ENCODE measurements at regions not wholly inside any gene's neighbourhood (a gene's known extent, or its start where the extent isn't known, plus 50 kb on each side); places are given as distances from the start of the nearest gene placed in this dataset.

DNA sequence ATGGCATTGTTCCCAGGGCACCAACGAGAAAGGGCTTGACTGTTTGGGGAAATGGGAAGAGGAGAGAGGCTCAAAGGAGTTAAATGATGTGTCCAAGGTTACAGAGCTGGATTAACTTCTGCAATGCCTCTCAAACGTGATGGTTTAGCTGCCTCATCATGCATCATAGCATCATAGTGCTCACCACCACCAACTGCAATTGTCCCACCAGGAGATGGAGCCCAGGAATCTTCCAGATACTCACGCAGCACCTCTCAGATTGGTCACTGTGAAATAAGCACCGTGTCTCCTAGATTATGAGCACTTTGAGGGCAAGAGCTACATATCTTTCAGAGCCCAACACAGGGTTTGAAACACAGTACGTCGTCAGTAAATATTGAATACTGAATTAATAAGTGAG lies 69.2 kb downstream of the PRSS23 start:
- H3K27me3 ChIP-seq (ENCODE audit: control insufficient read depth in 1 of 2, insufficient read depth in 2 of 2, low read length in 2 of 2), result no peaks in the 10 kb centered on the region
- intact Hi-C loops (cut with DNase I, micrococcal nuclease), result no loop called here

DNA sequence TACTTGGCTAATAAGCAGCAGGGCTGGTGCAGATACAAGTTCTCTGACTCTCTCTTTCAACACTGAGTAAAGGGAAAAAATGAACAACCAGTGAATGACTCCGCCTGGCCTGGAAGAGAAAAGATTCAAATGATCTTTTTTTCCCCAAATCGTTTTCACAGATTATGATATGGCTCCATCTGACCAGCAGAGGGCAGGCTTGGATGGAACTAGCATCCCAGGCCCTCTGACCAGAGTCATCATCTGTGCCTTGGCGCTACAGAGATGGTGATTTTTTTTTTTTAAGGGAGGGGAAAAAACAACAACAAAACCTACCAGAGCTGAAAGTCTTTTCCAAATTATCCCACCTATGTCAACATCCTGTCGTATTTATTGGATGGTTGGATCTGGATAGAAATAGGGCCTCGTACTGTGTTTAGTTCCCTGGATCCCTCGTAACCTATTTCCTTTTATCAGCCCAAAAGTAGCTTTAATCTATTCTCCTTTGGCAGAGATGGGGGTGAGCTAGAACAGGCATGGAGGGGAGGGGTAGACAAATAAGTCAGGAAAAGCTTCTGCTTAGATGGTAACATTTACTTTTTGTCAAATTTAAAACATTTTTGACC lies 69.7 kb downstream of the PRSS23 start:
- Histone ChIP-seq H3K9me3 (ENCODE audit: control insufficient read depth in 1 of 2, insufficient read depth in 1 of 2, low read length in 2 of 2) (no peaks in the 10 kb centered on the region), H3K4me1 (ENCODE audit: insufficient read depth, low read length) (no peaks in the 10 kb centered on the region), H3K4me3 (ENCODE audit: low read length) (no peak overlapping the region), H3K27ac (ENCODE audit: low read depth in 1 of 2, low read length in 2 of 2) (no peak overlapping the region), H3K36me3 (ENCODE audit: insufficient read depth, low read length) (no peaks in the 10 kb centered on the region), H3K27me3 (ENCODE audit: control insufficient read depth in 1 of 2, insufficient read depth in 2 of 2, low read length in 2 of 2) (no peaks in the 10 kb centered on the region)
- peak; percentile 1 to 50 (median 10) for DNase-seq
- peak; percentile 44 for ATAC-seq (ENCODE audit: poor library complexity)
- Mint-ChIP-seq H3K4me1 (ENCODE audit: low read depth) (no peaks in the 10 kb centered on the region), H3K9me3 (no peaks in the 10 kb centered on the region), H3K27me3 (no peaks in the 10 kb centered on the region), H3K4me3 (no peak overlapping the region), H3K36me3 (ENCODE audit: low read depth) (no peaks in the 10 kb centered on the region), H3K27ac (no peak overlapping the region)
- TF ChIP-seq, protein P1, sequence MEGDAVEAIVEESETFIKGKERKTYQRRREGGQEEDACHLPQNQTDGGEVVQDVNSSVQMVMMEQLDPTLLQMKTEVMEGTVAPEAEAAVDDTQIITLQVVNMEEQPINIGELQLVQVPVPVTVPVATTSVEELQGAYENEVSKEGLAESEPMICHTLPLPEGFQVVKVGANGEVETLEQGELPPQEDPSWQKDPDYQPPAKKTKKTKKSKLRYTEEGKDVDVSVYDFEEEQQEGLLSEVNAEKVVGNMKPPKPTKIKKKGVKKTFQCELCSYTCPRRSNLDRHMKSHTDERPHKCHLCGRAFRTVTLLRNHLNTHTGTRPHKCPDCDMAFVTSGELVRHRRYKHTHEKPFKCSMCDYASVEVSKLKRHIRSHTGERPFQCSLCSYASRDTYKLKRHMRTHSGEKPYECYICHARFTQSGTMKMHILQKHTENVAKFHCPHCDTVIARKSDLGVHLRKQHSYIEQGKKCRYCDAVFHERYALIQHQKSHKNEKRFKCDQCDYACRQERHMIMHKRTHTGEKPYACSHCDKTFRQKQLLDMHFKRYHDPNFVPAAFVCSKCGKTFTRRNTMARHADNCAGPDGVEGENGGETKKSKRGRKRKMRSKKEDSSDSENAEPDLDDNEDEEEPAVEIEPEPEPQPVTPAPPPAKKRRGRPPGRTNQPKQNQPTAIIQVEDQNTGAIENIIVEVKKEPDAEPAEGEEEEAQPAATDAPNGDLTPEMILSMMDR (IDR thresholded peaks at IDR 0.05), result peak; percentile 69
- CTCF ChIA-PET, result no interaction called here
- intact Hi-C loops (cut with DNase I, micrococcal nuclease), result loop anchor here (5.0 to 10.0 kb wide), 2 partner anchors 422 to 555 kb away; no protein-coding TSS in a partner anchor
- POLR2A ChIA-PET, result no interaction called here

More for the DNA sequence above, 69.2 kb downstream of the PRSS23 start:
- DNase-seq, result no peak
- H3K36me3 ChIP-seq (ENCODE audit: insufficient read depth, low read length), result no peaks in the 10 kb centered on the region
- H3K4me1 ChIP-seq (ENCODE audit: insufficient read depth, low read length), result no peaks in the 10 kb centered on the region
- ChIA-PET CTCF (no interaction called here), POLR2A (no interaction called here)
- H3K9me3 Mint-ChIP-seq, result no peaks in the 10 kb centered on the region
- no peaks in the 10 kb centered on the region for H3K36me3 Mint-ChIP-seq (ENCODE audit: low read depth)
- TF ChIP-seq, protein P1 (IDR thresholded peaks at IDR 0.05), result no peak
- no peak overlapping the region for H3K27ac Mint-ChIP-seq
- no peak overlapping the region for H3K4me3 Mint-ChIP-seq
- no peak for ATAC-seq (ENCODE audit: poor library complexity)
- H3K27ac ChIP-seq (ENCODE audit: low read depth in 1 of 2, low read length in 2 of 2), result no peak overlapping the region
- H3K4me1 Mint-ChIP-seq (ENCODE audit: low read depth), result no peaks in the 10 kb centered on the region
- no peaks in the 10 kb centered on the region for H3K27me3 Mint-ChIP-seq
- H3K4me3 ChIP-seq (ENCODE audit: low read length), result no peak overlapping the region
- H3K9me3 ChIP-seq (ENCODE audit: control insufficient read depth in 1 of 2, insufficient read depth in 1 of 2, low read length in 2 of 2), result no peaks in the 10 kb centered on the region

DNA sequence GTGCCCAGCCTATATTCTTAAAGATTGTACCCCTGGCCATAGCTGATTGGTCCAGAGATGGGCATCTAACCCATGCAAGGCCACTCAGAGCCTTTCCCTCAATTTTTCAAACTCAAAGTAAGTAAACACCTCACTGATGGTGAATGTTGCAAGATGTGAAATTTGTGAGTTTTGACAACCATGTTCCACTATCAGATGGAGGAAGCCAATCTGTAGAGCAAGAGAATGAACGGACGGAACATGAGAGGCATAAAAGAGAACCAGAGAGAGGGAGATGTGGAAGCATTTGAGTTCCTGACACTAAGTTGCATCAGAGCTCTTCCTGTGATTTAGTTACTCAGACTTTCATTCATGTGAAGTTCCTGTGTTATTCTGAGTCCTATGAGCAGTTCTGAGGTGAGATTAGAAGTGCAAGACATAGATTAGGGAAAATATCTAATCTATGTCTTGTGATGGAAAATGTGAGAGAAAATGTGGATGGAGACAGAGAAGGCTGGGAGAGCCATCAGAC lies 73.3 kb downstream of the PRSS23 start:
- no peak for ATAC-seq (ENCODE audit: poor library complexity)
- H3K4me3 ChIP-seq (ENCODE audit: low read length), result no peak overlapping the region
- Mint-ChIP-seq H3K4me1 (ENCODE audit: low read depth) (no peaks in the 10 kb centered on the region), H3K9me3 (no peaks in the 10 kb centered on the region), H3K27me3 (no peaks in the 10 kb centered on the region), H3K36me3 (ENCODE audit: low read depth) (no peaks in the 10 kb centered on the region), H3K4me3 (no peak overlapping the region), H3K27ac (no peak overlapping the region)
- H3K27me3 ChIP-seq (ENCODE audit: control insufficient read depth in 1 of 2, insufficient read depth in 2 of 2, low read length in 2 of 2), result no peaks in the 10 kb centered on the region
- DNase-seq, result no peak
- H3K27ac ChIP-seq (ENCODE audit: low read depth in 1 of 2, low read length in 2 of 2), result no peak overlapping the region
- no peaks in the 10 kb centered on the region for H3K36me3 ChIP-seq (ENCODE audit: insufficient read depth, low read length)
- ChIA-PET POLR2A (no interaction called here), CTCF (no interaction called here)
- intact Hi-C loops (cut with DNase I, micrococcal nuclease), result loop anchor here (5.0 to 10.0 kb wide), 2 partner anchors 419 to 551 kb away; no protein-coding TSS in a partner anchor
- peaks cover 0 to 3% of the 10 kb centered on the region in 2 experiments for H3K9me3 ChIP-seq (ENCODE audit: control insufficient read depth in 1 of 2, insufficient read depth in 1 of 2, low read length in 2 of 2)
- TF ChIP-seq, protein P1 (IDR thresholded peaks at IDR 0.05), result no peak
- no peaks in the 10 kb centered on the region for H3K4me1 ChIP-seq (ENCODE audit: insufficient read depth, low read length)
